GM12878 (cell line): ENCODE measurements at regions not wholly inside any gene's neighbourhood (a gene's known extent, or its start where the extent isn't known, plus 50 kb on each side); places are given as distances from the start of the nearest gene placed in this dataset.

Source experiments
- ATAC-seq: fragments of 200-7000 bp; cut with Tn5 transposase; 3 replicates; pipeline ENCODE4 v1.9.1; 2020; ENCODE audit warnings: mild to moderate bottlenecking, moderate library complexity
- BruUV-seq: library from RNA; stranded (reverse); fragments of 400-500 nt; replicated peaks from 2 replicates; lab custom pipeline; 2021; lab: Mats Ljungman, UMichigan
- CTCF ChIA-PET: fragments of 300-600 bp; sonication (Branson Sonifier 250); formaldehyde crosslinking; extraction: SDS; loops from one replicate; lab custom pipeline; 2021; ENCODE audit warnings: inconsistent platforms; lab: Yijun Ruan, JAX
- POLR2A ChIA-PET: fragments of 350-600 bp; formaldehyde crosslinking; extraction: SDS; loops from one replicate; lab custom pipeline; 2021; ENCODE audit warnings: inconsistent platforms; lab: Charles Lee
- RAD21 ChIA-PET: fragments of 300-600 bp; sonication (Branson Sonifier 250); formaldehyde crosslinking; loops from one replicate; lab custom pipeline; 2023; ENCODE audit warnings: antibody characterized with exemption; ENCODE audit not compliant: unreplicated experiment; lab: Charles Lee
- SMC1A ChIA-PET: fragments of 300-600 bp; sonication (Branson Sonifier 250); formaldehyde crosslinking; loops from one replicate; lab custom pipeline; 2023; ENCODE audit not compliant: unreplicated experiment, uncharacterized antibody; lab: Charles Lee
- DNase-seq: peaks from one replicate; pipeline ENCODE4 v3.0.0-alpha.2; 2011; ENCODE audit warnings: low read depth, low spot score
- FAIRE-seq: peaks from 3 replicates; lab custom pipeline; 2011; peaks lifted over from hg19 to GRCh38; lab: Jason Lieb, UNC
- H2AFZ ChIP-seq: 2 replicates; pipeline ENCODE4 v1.6.0; 2011; ENCODE audit warnings: low read depth, low read length, control low read depth; ENCODE audit not compliant: control insufficient read depth
- H3K27ac ChIP-seq: 2 replicates; pipeline ENCODE4 v1.5.1; 2011; ENCODE audit warnings: control low read depth; ENCODE audit not compliant: control insufficient read depth, insufficient read depth
- H3K27me3 ChIP-seq, 2 experiments: replicated peaks in 1 of 2; 2 replicates each; pipeline versions ENCODE4 v1.6.0 to v1.6.1; 2011; ENCODE audit warnings: low read length in 1 of 2; ENCODE audit not compliant: control insufficient read depth in 2 of 2, insufficient read depth in 2 of 2
- H3K36me3 ChIP-seq, 2 experiments: 2 replicates each; pipeline ENCODE4 v1.5.1; 2011; ENCODE audit warnings: low read length in 1 of 2; ENCODE audit not compliant: control insufficient read depth in 2 of 2, insufficient read depth in 2 of 2
- H3K4me1 ChIP-seq: 2 replicates; pipeline ENCODE4 v1.6.1; 2011; ENCODE audit warnings: mild to moderate bottlenecking, low read length, moderate library complexity, mixed read lengths; ENCODE audit not compliant: control insufficient read depth, insufficient read depth
- H3K4me2 ChIP-seq: 2 replicates; pipeline ENCODE4 v1.6.0; 2011; ENCODE audit warnings: control low read depth; ENCODE audit not compliant: control insufficient read depth, insufficient read depth
- H3K4me3 ChIP-seq: fragments of 200-600 bp; sonication (generic); 2 replicates; pipeline ENCODE4 v1.5.1; 2016
- H3K79me2 ChIP-seq: 2 replicates; pipeline ENCODE4 v1.6.0; 2011; ENCODE audit warnings: low read length; ENCODE audit not compliant: control insufficient read depth, insufficient read depth
- H3K9ac ChIP-seq: 2 replicates; pipeline ENCODE4 v1.8.0; 2011; ENCODE audit warnings: low read length, control low read depth, mixed read lengths; ENCODE audit not compliant: control insufficient read depth, insufficient read depth
- H3K9me3 ChIP-seq: replicated peaks from 3 replicates; pipeline ENCODE4 v1.5.1; 2011; ENCODE audit warnings: mild to moderate bottlenecking, low read length; ENCODE audit not compliant: control insufficient read depth, insufficient read depth
- H4K20me1 ChIP-seq: 2 replicates; pipeline ENCODE4 v1.6.0; 2011; ENCODE audit not compliant: control insufficient read depth, insufficient read depth
- MEF2A ChIP-seq: IDR thresholded peaks from 2 replicates; pipeline ENCODE4 v1.6.1; 2011; ENCODE audit warnings: low read depth, mild to moderate bottlenecking, low read length, moderate library complexity; ENCODE audit not compliant: insufficient read depth
- RBBP5 ChIP-seq: fragments of 200-600 bp; sonication (generic); conservative IDR thresholded peaks from 2 replicates; pipeline ENCODE4 v1.6.1; 2016
- SMC3 ChIP-seq: IDR thresholded peaks from 2 replicates; pipeline ENCODE4 v1.6.1; 2011; ENCODE audit warnings: low read length, improper control_type of control experiment, borderline replicate concordance
- SREBF1 ChIP-seq: IDR thresholded peaks from 2 replicates; pipeline ENCODE4 v1.6.1; 2012; ENCODE audit warnings: mild to moderate bottlenecking, low read length
- TCF3 ChIP-seq: IDR thresholded peaks from 2 replicates; pipeline ENCODE4 v1.6.1; 2012; ENCODE audit warnings: low read depth, mild to moderate bottlenecking, low read length, borderline replicate concordance; ENCODE audit not compliant: insufficient read depth
- ZSCAN29 ChIP-seq: fragments of 450-650 bp; IDR thresholded peaks from 2 replicates; pipeline ENCODE4 v1.6.1; 2017; ENCODE audit warnings: mild to moderate bottlenecking, moderate library complexity
- WGBS: methylation state at CpG from one replicate; pipeline ENCODE4 v1.1.6; 2016; ENCODE audit warnings: low lambda C conversion rate; ENCODE audit not compliant: insufficient replicate concordance, insufficient coverage; ENCODE audit errors: missing lambda C conversion rate; 5-methylcytosine and 5-hydroxymethylcytosine counted together
- in situ Hi-C: fragments of 300-500 bp; cut with MboI; formaldehyde crosslinking; loops from 9 replicates; pipeline ENCODE4 v1.14.3; 2018; ENCODE audit warnings: mixed read lengths
- intact Hi-C: fragments of 100-400 bp; cut with micrococcal nuclease; formaldehyde crosslinking; loops from one replicate; pipeline ENCODE4 v1.14.2; 2022; ENCODE audit not compliant: unreplicated experiment
- TF ChIP-seq, protein P1 (sequence below), 3 experiments: IDR thresholded peaks in 2 of 3; conservative IDR thresholded peaks in 1 of 3; 2 replicates each; pipeline ENCODE4 v1.5.1; 2011; ENCODE audit warnings: low read depth in 3 of 3, low read length in 3 of 3, mild to moderate bottlenecking in 3 of 3, control low read depth in 2 of 3, moderate library complexity in 2 of 3, inconsistent platforms in 1 of 3, mixed read lengths in 1 of 3; ENCODE audit not compliant: control insufficient read depth in 2 of 3, insufficient read depth in 1 of 3; ENCODE audit errors: extremely low read depth in 1 of 3
- TF ChIP-seq, protein P2 (sequence below): fragments of 450-650 bp; IDR thresholded peaks from 2 replicates; pipeline ENCODE4 v1.6.1; 2016; ENCODE audit warnings: mild to moderate bottlenecking, moderate library complexity, borderline replicate concordance
- TF ChIP-seq, protein P3 (sequence below): fragments of 450-650 bp; IDR thresholded peaks from 2 replicates; pipeline ENCODE4 v1.6.1; 2017; ENCODE audit warnings: mild to moderate bottlenecking
- TF ChIP-seq, protein P4 (sequence below): fragments of 150-350 bp; IDR thresholded peaks from 2 replicates; pipeline ENCODE4 v1.6.1; 2016; ENCODE audit warnings: low read depth, low read length

- no peak overlapping the region for H3K4me2 ChIP-seq
- H3K9me3 ChIP-seq, result no peaks in the 10 kb centered on the region
- 43% methylated on average over 3 of the region's 3 CpGs for WGBS
- ChIA-PET SMC1A (interaction anchor here (1.2 to 12.8 kb wide), 3 partner anchors 23 to 144 kb away, joined by 3 to 220 read pairs (median 83); no protein-coding TSS in a partner anchor), POLR2A (no interaction called here), CTCF (interaction anchor here (0.5 to 15.8 kb wide), 4 partner anchors 26 to 143 kb away, joined by 3 to 323 read pairs (median 84); no protein-coding TSS in a partner anchor), RAD21 (interaction anchor here (9.3 kb wide), 1 partner anchor 144 kb away, joined by 184 read pairs; no protein-coding TSS in a partner anchor)
- H4K20me1 ChIP-seq, result no peaks in the 10 kb centered on the region
- no peaks in the 10 kb centered on the region for H3K79me2 ChIP-seq
- ATAC-seq (no peak), DNase-seq (no peak), FAIRE-seq (no peak)
- no peaks in the 10 kb centered on the region for H3K36me3 ChIP-seq
- intact Hi-C loops, result loop anchor here (5.0 to 10.0 kb wide), 2 partner anchors 89 to 311 kb away; no protein-coding TSS in a partner anchor
- BruUV-seq, result no TSS peak
- H3K4me3 ChIP-seq, result no peak overlapping the region
- H3K27me3 ChIP-seq, result no peaks in the 10 kb centered on the region
- in situ Hi-C loops, result loop anchor here (25.0 kb wide), 2 partner anchors 474 to 574 kb away; no protein-coding TSS in a partner anchor
- no peak overlapping the region for H3K9ac ChIP-seq
- H3K4me1 ChIP-seq, result peaks cover 7% of the 10 kb centered on the region
- H3K27ac ChIP-seq, result no peak overlapping the region
- no peak overlapping the region for H2AFZ ChIP-seq
- TF ChIP-seq RBBP5, result no peak
- TF ChIP-seq, protein P1, sequence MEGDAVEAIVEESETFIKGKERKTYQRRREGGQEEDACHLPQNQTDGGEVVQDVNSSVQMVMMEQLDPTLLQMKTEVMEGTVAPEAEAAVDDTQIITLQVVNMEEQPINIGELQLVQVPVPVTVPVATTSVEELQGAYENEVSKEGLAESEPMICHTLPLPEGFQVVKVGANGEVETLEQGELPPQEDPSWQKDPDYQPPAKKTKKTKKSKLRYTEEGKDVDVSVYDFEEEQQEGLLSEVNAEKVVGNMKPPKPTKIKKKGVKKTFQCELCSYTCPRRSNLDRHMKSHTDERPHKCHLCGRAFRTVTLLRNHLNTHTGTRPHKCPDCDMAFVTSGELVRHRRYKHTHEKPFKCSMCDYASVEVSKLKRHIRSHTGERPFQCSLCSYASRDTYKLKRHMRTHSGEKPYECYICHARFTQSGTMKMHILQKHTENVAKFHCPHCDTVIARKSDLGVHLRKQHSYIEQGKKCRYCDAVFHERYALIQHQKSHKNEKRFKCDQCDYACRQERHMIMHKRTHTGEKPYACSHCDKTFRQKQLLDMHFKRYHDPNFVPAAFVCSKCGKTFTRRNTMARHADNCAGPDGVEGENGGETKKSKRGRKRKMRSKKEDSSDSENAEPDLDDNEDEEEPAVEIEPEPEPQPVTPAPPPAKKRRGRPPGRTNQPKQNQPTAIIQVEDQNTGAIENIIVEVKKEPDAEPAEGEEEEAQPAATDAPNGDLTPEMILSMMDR (IDR thresholded peaks at IDR 0.05 in 2 of 3, conservative IDR thresholded peaks at IDR 0.05 in 1 of 3; ENCODE audit: control insufficient read depth in 2 of 3, extremely low read depth in 1 of 3, insufficient read depth in 1 of 3, low read depth in 3 of 3, low read length in 3 of 3), result no peak
- TF ChIP-seq, protein P2, sequence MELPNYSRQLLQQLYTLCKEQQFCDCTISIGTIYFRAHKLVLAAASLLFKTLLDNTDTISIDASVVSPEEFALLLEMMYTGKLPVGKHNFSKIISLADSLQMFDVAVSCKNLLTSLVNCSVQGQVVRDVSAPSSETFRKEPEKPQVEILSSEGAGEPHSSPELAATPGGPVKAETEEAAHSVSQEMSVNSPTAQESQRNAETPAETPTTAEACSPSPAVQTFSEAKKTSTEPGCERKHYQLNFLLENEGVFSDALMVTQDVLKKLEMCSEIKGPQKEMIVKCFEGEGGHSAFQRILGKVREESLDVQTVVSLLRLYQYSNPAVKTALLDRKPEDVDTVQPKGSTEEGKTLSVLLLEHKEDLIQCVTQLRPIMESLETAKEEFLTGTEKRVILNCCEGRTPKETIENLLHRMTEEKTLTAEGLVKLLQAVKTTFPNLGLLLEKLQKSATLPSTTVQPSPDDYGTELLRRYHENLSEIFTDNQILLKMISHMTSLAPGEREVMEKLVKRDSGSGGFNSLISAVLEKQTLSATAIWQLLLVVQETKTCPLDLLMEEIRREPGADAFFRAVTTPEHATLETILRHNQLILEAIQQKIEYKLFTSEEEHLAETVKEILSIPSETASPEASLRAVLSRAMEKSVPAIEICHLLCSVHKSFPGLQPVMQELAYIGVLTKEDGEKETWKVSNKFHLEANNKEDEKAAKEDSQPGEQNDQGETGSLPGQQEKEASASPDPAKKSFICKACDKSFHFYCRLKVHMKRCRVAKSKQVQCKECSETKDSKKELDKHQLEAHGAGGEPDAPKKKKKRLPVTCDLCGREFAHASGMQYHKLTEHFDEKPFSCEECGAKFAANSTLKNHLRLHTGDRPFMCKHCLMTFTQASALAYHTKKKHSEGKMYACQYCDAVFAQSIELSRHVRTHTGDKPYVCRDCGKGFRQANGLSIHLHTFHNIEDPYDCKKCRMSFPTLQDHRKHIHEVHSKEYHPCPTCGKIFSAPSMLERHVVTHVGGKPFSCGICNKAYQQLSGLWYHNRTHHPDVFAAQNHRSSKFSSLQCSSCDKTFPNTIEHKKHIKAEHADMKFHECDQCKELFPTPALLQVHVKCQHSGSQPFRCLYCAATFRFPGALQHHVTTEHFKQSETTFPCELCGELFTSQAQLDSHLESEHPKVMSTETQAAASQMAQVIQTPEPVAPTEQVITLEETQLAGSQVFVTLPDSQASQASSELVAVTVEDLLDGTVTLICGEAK, result no peak
- TF ChIP-seq TCF3, result no peak
- TF ChIP-seq, protein P3, sequence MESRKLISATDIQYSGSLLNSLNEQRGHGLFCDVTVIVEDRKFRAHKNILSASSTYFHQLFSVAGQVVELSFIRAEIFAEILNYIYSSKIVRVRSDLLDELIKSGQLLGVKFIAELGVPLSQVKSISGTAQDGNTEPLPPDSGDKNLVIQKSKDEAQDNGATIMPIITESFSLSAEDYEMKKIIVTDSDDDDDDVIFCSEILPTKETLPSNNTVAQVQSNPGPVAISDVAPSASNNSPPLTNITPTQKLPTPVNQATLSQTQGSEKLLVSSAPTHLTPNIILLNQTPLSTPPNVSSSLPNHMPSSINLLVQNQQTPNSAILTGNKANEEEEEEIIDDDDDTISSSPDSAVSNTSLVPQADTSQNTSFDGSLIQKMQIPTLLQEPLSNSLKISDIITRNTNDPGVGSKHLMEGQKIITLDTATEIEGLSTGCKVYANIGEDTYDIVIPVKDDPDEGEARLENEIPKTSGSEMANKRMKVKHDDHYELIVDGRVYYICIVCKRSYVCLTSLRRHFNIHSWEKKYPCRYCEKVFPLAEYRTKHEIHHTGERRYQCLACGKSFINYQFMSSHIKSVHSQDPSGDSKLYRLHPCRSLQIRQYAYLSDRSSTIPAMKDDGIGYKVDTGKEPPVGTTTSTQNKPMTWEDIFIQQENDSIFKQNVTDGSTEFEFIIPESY, result no peak
- no peak for TF ChIP-seq SREBF1
- TF ChIP-seq MEF2A, result no peak
- no peak for TF ChIP-seq SMC3
- TF ChIP-seq, protein P4, sequence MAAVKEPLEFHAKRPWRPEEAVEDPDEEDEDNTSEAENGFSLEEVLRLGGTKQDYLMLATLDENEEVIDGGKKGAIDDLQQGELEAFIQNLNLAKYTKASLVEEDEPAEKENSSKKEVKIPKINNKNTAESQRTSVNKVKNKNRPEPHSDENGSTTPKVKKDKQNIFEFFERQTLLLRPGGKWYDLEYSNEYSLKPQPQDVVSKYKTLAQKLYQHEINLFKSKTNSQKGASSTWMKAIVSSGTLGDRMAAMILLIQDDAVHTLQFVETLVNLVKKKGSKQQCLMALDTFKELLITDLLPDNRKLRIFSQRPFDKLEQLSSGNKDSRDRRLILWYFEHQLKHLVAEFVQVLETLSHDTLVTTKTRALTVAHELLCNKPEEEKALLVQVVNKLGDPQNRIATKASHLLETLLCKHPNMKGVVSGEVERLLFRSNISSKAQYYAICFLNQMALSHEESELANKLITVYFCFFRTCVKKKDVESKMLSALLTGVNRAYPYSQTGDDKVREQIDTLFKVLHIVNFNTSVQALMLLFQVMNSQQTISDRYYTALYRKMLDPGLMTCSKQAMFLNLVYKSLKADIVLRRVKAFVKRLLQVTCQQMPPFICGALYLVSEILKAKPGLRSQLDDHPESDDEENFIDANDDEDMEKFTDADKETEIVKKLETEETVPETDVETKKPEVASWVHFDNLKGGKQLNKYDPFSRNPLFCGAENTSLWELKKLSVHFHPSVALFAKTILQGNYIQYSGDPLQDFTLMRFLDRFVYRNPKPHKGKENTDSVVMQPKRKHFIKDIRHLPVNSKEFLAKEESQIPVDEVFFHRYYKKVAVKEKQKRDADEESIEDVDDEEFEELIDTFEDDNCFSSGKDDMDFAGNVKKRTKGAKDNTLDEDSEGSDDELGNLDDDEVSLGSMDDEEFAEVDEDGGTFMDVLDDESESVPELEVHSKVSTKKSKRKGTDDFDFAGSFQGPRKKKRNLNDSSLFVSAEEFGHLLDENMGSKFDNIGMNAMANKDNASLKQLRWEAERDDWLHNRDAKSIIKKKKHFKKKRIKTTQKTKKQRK, result no peak
- TF ChIP-seq ZSCAN29, result no peak
Observed at GRCh38 chr22:22813126-22814075, 74.2 kb upstream of the IGLL5 start.
